Type B pancreatic cell (in vitro differentiated cells): ENCODE measurements at regions not wholly inside any gene's neighbourhood (a gene's known extent, or its start where the extent isn't known, plus 50 kb on each side); places are given as distances from the start of the nearest gene placed in this dataset.
"Not testable (repeated sequence)": the region's sequence is repeated elsewhere in the genome, so short reads cannot be mapped to it uniquely, and the experiment has no call there.

Experiments used
- DNase-seq: peaks from one replicate; pipeline ENCODE4 v3.0.0; 2021; ENCODE audit warnings: mixed read lengths; ENCODE audit not compliant: unreplicated experiment; ENCODE audit errors: extremely low spot score
- H3K27ac Mint-ChIP-seq: 2 replicates; pipeline ENCODE4 v1.8.0; 2021; ENCODE audit warnings: mild to moderate bottlenecking, mixed read lengths
- H3K27me3 Mint-ChIP-seq: 2 replicates; pipeline ENCODE4 v1.8.0; 2021; ENCODE audit warnings: mixed read lengths
- H3K36me3 Mint-ChIP-seq: 2 replicates; pipeline ENCODE4 v1.8.0; 2021; ENCODE audit warnings: mixed read lengths
- H3K4me1 Mint-ChIP-seq: one replicate; pipeline ENCODE4 v1.8.0; 2021; ENCODE audit warnings: mixed read lengths; ENCODE audit not compliant: unreplicated experiment
- H3K4me3 Mint-ChIP-seq: 2 replicates; pipeline ENCODE4 v1.8.0; 2021; ENCODE audit warnings: mild to moderate bottlenecking, mixed read lengths
- H3K9me3 Mint-ChIP-seq: 2 replicates; pipeline ENCODE4 v1.8.0; 2021; ENCODE audit warnings: mixed read lengths
- CTCF ChIP-seq: fragments of 200-600 bp; sonication (generic); conservative IDR thresholded peaks from 2 replicates; pipeline ENCODE4 v1.5.0; 2021; ENCODE audit warnings: antibody characterized with exemption, mild to moderate bottlenecking

GRCh38 chr7:113320419-113320818 lies 202.1 kb upstream of the SMIM30 start:
- Mint-ChIP-seq H3K27ac (no peak overlapping the region), H3K36me3 (no peaks in the 10 kb centered on the region), H3K27me3 (peaks cover 3% of the 10 kb centered on the region), H3K4me1 (no peaks in the 10 kb centered on the region), H3K9me3 (no peaks in the 10 kb centered on the region), H3K4me3 (no peak overlapping the region)
- no peak for TF ChIP-seq CTCF
- no peak for DNase-seq

- no peak overlapping the region for H3K27ac Mint-ChIP-seq
- H3K27me3 Mint-ChIP-seq, result peaks cover 3% of the 10 kb centered on the region
- H3K4me3 Mint-ChIP-seq, result no peak overlapping the region
- H3K9me3 Mint-ChIP-seq, result no peaks in the 10 kb centered on the region
- H3K4me1 Mint-ChIP-seq, result no peaks in the 10 kb centered on the region
- no peak for TF ChIP-seq CTCF
- H3K36me3 Mint-ChIP-seq, result no peaks in the 10 kb centered on the region
- no peak for DNase-seq
Observed at GRCh38 chr7:113314594-113314993, 196.2 kb upstream of the SMIM30 start.

GRCh38 chr7:113308399-113308798 lies 190.0 kb upstream of the SMIM30 start:
- no peak for DNase-seq
- TF ChIP-seq CTCF, result no peak
- H3K27me3 Mint-ChIP-seq, result peaks cover 3% of the 10 kb centered on the region
- no peaks in the 10 kb centered on the region for H3K36me3 Mint-ChIP-seq
- no peak overlapping the region for H3K27ac Mint-ChIP-seq
- no peak overlapping the region for H3K4me3 Mint-ChIP-seq
- no peaks in the 10 kb centered on the region for H3K4me1 Mint-ChIP-seq
- no peaks in the 10 kb centered on the region for H3K9me3 Mint-ChIP-seq

GRCh38 chr7:113307147-113307546 lies 188.8 kb upstream of the SMIM30 start:
- TF ChIP-seq CTCF, result no peak
- Mint-ChIP-seq H3K4me3 (no peak overlapping the region), H3K27ac (no peak overlapping the region), H3K4me1 (no peaks in the 10 kb centered on the region), H3K36me3 (no peaks in the 10 kb centered on the region), H3K9me3 (no peaks in the 10 kb centered on the region), H3K27me3 (peaks cover 3% of the 10 kb centered on the region)
- DNase-seq, result no peak

- no peak overlapping the region for H3K4me3 Mint-ChIP-seq
- DNase-seq, result no peak
- no peaks in the 10 kb centered on the region for H3K9me3 Mint-ChIP-seq
- peaks cover 3% of the 10 kb centered on the region for H3K27me3 Mint-ChIP-seq
- H3K27ac Mint-ChIP-seq, result no peak overlapping the region
- H3K4me1 Mint-ChIP-seq, result no peaks in the 10 kb centered on the region
- no peaks in the 10 kb centered on the region for H3K36me3 Mint-ChIP-seq
- TF ChIP-seq CTCF, result no peak
Observed at GRCh38 chr7:113306302-113306701, 187.9 kb upstream of the SMIM30 start.

GRCh38 chr7:113304104-113304503 lies 185.8 kb upstream of the SMIM30 start:
- no peaks in the 10 kb centered on the region for H3K36me3 Mint-ChIP-seq
- H3K27me3 Mint-ChIP-seq, result peaks cover 6% of the 10 kb centered on the region
- TF ChIP-seq CTCF, result no peak
- no peak overlapping the region for H3K27ac Mint-ChIP-seq
- H3K4me3 Mint-ChIP-seq, result no peak overlapping the region
- DNase-seq, result no peak
- H3K9me3 Mint-ChIP-seq, result no peaks in the 10 kb centered on the region
- H3K4me1 Mint-ChIP-seq, result no peaks in the 10 kb centered on the region

- H3K9me3 Mint-ChIP-seq, H3K27me3 Mint-ChIP-seq, DNase-seq, H3K4me1 Mint-ChIP-seq, H3K4me3 Mint-ChIP-seq, H3K36me3 Mint-ChIP-seq, H3K27ac Mint-ChIP-seq: not testable (repeated sequence)
Observed at GRCh38 chr7:113303388-113303787, 185.0 kb upstream of the SMIM30 start.
